ENCODE measurements at regions not wholly inside any gene's neighbourhood (a gene's known extent, or its start where the extent isn't known, plus 50 kb on each side); places are given as distances from the start of the nearest gene placed in this dataset.

GRCh38 chr6:90720404-90720803 lies 133.5 kb upstream of the MAP3K7 start:
- H3K4me1 Mint-ChIP-seq = no peaks in the 10 kb centered on the region
- ATAC-seq (ENCODE audit: low read depth) = no peak
- no peak overlapping the region for H3K27ac Mint-ChIP-seq
- DNase-seq = no peak
- intact Hi-C loops (cut with micrococcal nuclease) = no loop called here
- H3K9me3 Mint-ChIP-seq = no peaks in the 10 kb centered on the region
- H3K36me3 Mint-ChIP-seq (ENCODE audit: low read depth) = no peaks in the 10 kb centered on the region
- no peak overlapping the region for H3K4me3 Mint-ChIP-seq
- peaks cover 10% of the 10 kb centered on the region for H3K27me3 Mint-ChIP-seq
- TF ChIP-seq CTCF (IDR thresholded peaks at IDR 0.05) = no peak
- ChIA-PET CTCF (no interaction called here), POLR2A (no interaction called here)

GRCh38 chr6:90719321-90720195 lies 132.7 kb upstream of the MAP3K7 start:
- CTCF ChIA-PET = no interaction called here
- Mint-ChIP-seq H3K4me1 (no peaks in the 10 kb centered on the region), H3K9me3 (no peaks in the 10 kb centered on the region), H3K27ac (no peak overlapping the region), H3K36me3 (ENCODE audit: low read depth) (no peaks in the 10 kb centered on the region), H3K4me3 (no peak overlapping the region), H3K27me3 (peaks cover 10% of the 10 kb centered on the region)
- DNase-seq (no peak), ATAC-seq (ENCODE audit: low read depth) (no peak)
- intact Hi-C loops (cut with micrococcal nuclease) = no loop called here
- POLR2A ChIA-PET = no interaction called here
- no peak for TF ChIP-seq CTCF (IDR thresholded peaks at IDR 0.05)

- DNase-seq (no peak), ATAC-seq (ENCODE audit: low read depth) (no peak)
- H3K4me3 Mint-ChIP-seq = no peak overlapping the region
- ChIA-PET POLR2A (interaction anchor here (0.6 kb wide), 1 partner anchor 91 kb away, joined by 3 read pairs; no protein-coding TSS in a partner anchor), CTCF (no interaction called here)
- peaks cover 6% of the 10 kb centered on the region for H3K27me3 Mint-ChIP-seq
- H3K36me3 Mint-ChIP-seq (ENCODE audit: low read depth) = no peaks in the 10 kb centered on the region
- no peak for TF ChIP-seq CTCF (IDR thresholded peaks at IDR 0.05)
- no peaks in the 10 kb centered on the region for H3K4me1 Mint-ChIP-seq
- no peak overlapping the region for H3K27ac Mint-ChIP-seq
- no peaks in the 10 kb centered on the region for H3K9me3 Mint-ChIP-seq
- intact Hi-C loops (cut with micrococcal nuclease) = no loop called here
These were observed 129.5 kb upstream of the MAP3K7 start for GRCh38 chr6:90716376-90716775.

- no peaks in the 10 kb centered on the region for H3K36me3 Mint-ChIP-seq (ENCODE audit: low read depth)
- no peaks in the 10 kb centered on the region for H3K9me3 Mint-ChIP-seq
- ChIA-PET CTCF (no interaction called here), POLR2A (no interaction called here)
- H3K27me3 Mint-ChIP-seq = peaks cover 6% of the 10 kb centered on the region
- no peak overlapping the region for H3K4me3 Mint-ChIP-seq
- H3K27ac Mint-ChIP-seq = no peak overlapping the region
- no peaks in the 10 kb centered on the region for H3K4me1 Mint-ChIP-seq
- DNase-seq = no peak
- intact Hi-C loops (cut with micrococcal nuclease) = no loop called here
- no peak for TF ChIP-seq CTCF (IDR thresholded peaks at IDR 0.05)
- ATAC-seq (ENCODE audit: low read depth) = no peak
These were observed 128.3 kb upstream of the MAP3K7 start for GRCh38 chr6:90715093-90715655.

GRCh38 chr6:90714319-90714718 lies 127.4 kb upstream of the MAP3K7 start:
- DNase-seq (no peak), ATAC-seq (ENCODE audit: low read depth) (no peak)
- peaks cover 10% of the 10 kb centered on the region for H3K27me3 Mint-ChIP-seq
- no peaks in the 10 kb centered on the region for H3K9me3 Mint-ChIP-seq
- intact Hi-C loops (cut with micrococcal nuclease) = no loop called here
- H3K4me3 Mint-ChIP-seq = no peak overlapping the region
- ChIA-PET POLR2A (no interaction called here), CTCF (no interaction called here)
- H3K27ac Mint-ChIP-seq = no peak overlapping the region
- TF ChIP-seq CTCF (IDR thresholded peaks at IDR 0.05) = no peak
- no peaks in the 10 kb centered on the region for H3K36me3 Mint-ChIP-seq (ENCODE audit: low read depth)
- H3K4me1 Mint-ChIP-seq = no peaks in the 10 kb centered on the region

Data from activated B cell treated with CpG ODN at 0.5 μM for 24 hours (primary cell).